ENCODE measurements at regions not wholly inside any gene's neighbourhood (a gene's known extent, or its start where the extent isn't known, plus 50 kb on each side); places are given as distances from the start of the nearest gene placed in this dataset.
"Not testable (repeated sequence)": the region's sequence is repeated elsewhere in the genome, so short reads cannot be mapped to it uniquely, and the experiment has no call there.

GRCh38 chr9:100639854-100640253 lies 62.0 kb downstream of the CAVIN4 start:
- POLR2A ChIA-PET: no interaction called here
- TF ChIP-seq CTCF (IDR thresholded peaks at IDR 0.05; ENCODE audit: insufficient read depth, low read length, missing control alignments): no peak
- DNase-seq (ENCODE audit: low read depth, low spot score): no peak
- no peak overlapping the region for H3K4me3 ChIP-seq (ENCODE audit: low read depth, low read length)
- CTCF ChIA-PET: no interaction called here

GRCh38 chr9:100640447-100641050 lies 62.7 kb downstream of the CAVIN4 start:
- no peak for TF ChIP-seq CTCF (IDR thresholded peaks at IDR 0.05; ENCODE audit: insufficient read depth, low read length, missing control alignments)
- no peak for DNase-seq (ENCODE audit: low read depth, low spot score)
- no peak overlapping the region for H3K4me3 ChIP-seq (ENCODE audit: low read depth, low read length)
- ChIA-PET POLR2A (no interaction called here), CTCF (no interaction called here)

DNA sequence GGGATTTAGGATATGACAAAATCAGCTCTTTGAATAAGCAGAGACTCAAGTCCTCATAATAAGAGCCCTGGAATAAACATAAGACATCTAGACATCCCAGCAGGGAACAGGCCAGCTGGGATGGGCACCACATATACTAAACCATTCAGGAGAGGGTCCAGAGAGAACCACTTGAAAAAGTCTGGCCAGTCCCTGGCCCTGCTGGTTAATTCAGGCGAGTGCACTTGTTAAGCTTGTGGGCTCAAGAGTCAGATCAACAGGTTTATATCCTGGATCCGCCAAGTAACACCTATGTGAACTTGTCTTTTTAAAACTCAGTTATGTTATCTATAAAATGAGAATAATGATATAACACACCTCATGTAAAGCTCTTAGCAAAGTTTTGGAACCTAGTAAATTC lies 63.3 kb downstream of the CAVIN4 start:
- DNase-seq (ENCODE audit: low read depth, low spot score): no peak
- POLR2A ChIA-PET: no interaction called here
- no peak for TF ChIP-seq CTCF (IDR thresholded peaks at IDR 0.05; ENCODE audit: insufficient read depth, low read length, missing control alignments)
- CTCF ChIA-PET: no interaction called here
- no peak overlapping the region for H3K4me3 ChIP-seq (ENCODE audit: low read depth, low read length)

DNA sequence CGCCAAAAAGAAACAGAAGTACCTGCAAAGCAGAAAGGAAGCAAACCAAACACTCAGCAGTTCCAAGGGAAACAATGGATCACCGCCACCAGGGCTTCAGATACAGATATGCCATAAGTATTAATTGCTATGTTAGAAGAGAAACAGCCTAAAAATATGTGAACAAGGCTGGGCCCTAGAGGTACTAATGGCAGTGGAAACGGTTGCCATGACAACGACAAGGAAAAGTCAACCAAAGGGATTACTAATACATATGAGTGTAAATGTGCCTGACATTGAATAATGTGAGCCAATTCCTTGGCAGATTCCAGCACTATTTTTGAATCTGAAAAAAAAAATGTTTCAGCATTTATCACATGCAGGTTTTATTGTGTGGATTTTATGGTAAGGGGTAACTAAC lies 75.0 kb downstream of the CAVIN4 start:
- CTCF ChIA-PET: no interaction called here
- TF ChIP-seq CTCF (IDR thresholded peaks at IDR 0.05; ENCODE audit: insufficient read depth, low read length, missing control alignments): no peak
- DNase-seq (ENCODE audit: low read depth, low spot score): no peak
- POLR2A ChIA-PET: no interaction called here
- no peak overlapping the region for H3K4me3 ChIP-seq (ENCODE audit: low read depth, low read length)

GRCh38 chr9:100653643-100654334 lies 75.9 kb downstream of the CAVIN4 start:
- ChIA-PET POLR2A (no interaction called here), CTCF (no interaction called here)
- no peak for DNase-seq (ENCODE audit: low read depth, low spot score)
- no peak overlapping the region for H3K4me3 ChIP-seq (ENCODE audit: low read depth, low read length)
- TF ChIP-seq CTCF (IDR thresholded peaks at IDR 0.05; ENCODE audit: insufficient read depth, low read length, missing control alignments): no peak

DNA sequence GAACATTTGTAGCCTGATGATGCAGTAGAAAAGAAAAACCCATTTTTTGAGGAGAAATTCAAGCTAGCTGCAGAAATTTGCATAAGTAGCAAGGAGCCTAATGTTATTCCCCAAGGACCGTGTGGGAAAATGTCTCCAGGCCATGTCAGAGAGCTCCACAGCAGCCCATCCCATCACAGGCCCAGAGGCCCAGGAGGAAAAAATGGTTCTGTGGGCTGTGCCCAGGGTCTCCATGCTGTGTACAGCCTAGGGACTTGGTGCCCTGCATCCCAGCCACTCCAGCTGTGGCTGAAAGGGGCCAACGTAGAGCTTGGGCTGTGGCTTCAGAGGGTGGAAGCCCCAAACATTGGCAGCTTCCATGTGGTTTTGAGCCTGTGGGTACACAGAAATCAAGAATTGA lies 79.0 kb downstream of the CAVIN4 start:
- H3K4me3 ChIP-seq (ENCODE audit: low read depth, low read length); DNase-seq (ENCODE audit: low read depth, low spot score); CTCF ChIA-PET; POLR2A ChIA-PET: not testable (repeated sequence)

DNA sequence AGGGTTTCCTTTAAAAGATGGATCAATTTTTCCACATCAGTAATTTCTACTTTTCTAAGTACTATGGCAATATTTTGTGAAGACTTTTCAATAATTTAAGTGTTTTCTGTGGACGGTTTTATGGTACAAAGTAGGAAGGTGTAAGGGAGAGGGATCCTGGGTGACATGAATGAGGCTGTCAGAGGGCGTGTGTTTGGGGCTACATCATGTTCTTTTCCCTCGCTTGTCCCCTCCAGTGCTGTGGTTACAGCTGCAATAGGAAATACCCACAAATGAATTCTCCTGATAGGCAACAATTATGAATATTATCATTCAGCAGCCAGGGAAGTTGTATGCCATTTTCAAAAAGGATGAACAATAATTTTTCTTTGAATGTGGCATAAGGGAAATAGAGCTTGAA lies 83.8 kb downstream of the CAVIN4 start:
- no peak for TF ChIP-seq CTCF (IDR thresholded peaks at IDR 0.05; ENCODE audit: insufficient read depth, low read length, missing control alignments)
- ChIA-PET POLR2A (interaction anchor here (0.5 kb wide), 1 partner anchor 146 kb away, joined by 3 read pairs; no protein-coding TSS in a partner anchor), CTCF (no interaction called here)
- no peak overlapping the region for H3K4me3 ChIP-seq (ENCODE audit: low read depth, low read length)
- DNase-seq (ENCODE audit: low read depth, low spot score): no peak

Measured in AG04449 (cell line).